AG04450 (cell line): ENCODE measurements at regions not wholly inside any gene's neighbourhood (a gene's known extent, or its start where the extent isn't known, plus 50 kb on each side); places are given as distances from the start of the nearest gene placed in this dataset.

Source experiments
- CTCF ChIA-PET: fragments of 300-600, 350-600 bp; formaldehyde crosslinking; extraction: SDS; loops from one replicate; lab custom pipeline; 2022; ENCODE audit warnings: antibody characterized with exemption, inconsistent platforms; lab: Charles Lee
- POLR2A ChIA-PET: fragments of 350-600 bp; formaldehyde crosslinking; extraction: SDS; loops from one replicate; lab custom pipeline; 2021; ENCODE audit warnings: antibody characterized with exemption, inconsistent platforms; lab: Yijun Ruan, JAX
- DNase-seq: peaks from one replicate; pipeline ENCODE4 v3.0.0-alpha.2; 2011; ENCODE audit warnings: low read depth, low spot score
- H3K27ac ChIP-seq: one replicate; pipeline ENCODE4 v1.5.1; 2012; ENCODE audit warnings: low read depth, low read length, control low read depth
- H3K27me3 ChIP-seq: one replicate; pipeline ENCODE4 v1.6.0; 2012; ENCODE audit warnings: low read length; ENCODE audit not compliant: control insufficient read depth, insufficient read depth
- H3K4me3 ChIP-seq: 2 replicates; pipeline ENCODE4 v1.5.1; 2011; ENCODE audit warnings: mild to moderate bottlenecking, low read depth, low read length, control low read depth
- H3K9me3 ChIP-seq: 2 replicates; pipeline ENCODE4 v1.5.1; 2012; ENCODE audit warnings: low read length; ENCODE audit not compliant: control insufficient read depth, insufficient read depth
- TF ChIP-seq, protein P1 (sequence below): IDR thresholded peaks from 2 replicates; pipeline ENCODE4 v1.5.1; 2011; ENCODE audit warnings: low read depth, low read length, control low read depth, inconsistent platforms

- H3K9me3 ChIP-seq, result peaks cover 13% of the 10 kb centered on the region
- ChIA-PET CTCF (interaction anchor here (0.6 kb wide), 1 partner anchor 276 kb away, joined by 3 read pairs; no protein-coding TSS in a partner anchor), POLR2A (no interaction called here)
- no peak for DNase-seq
- no peak overlapping the region for H3K27ac ChIP-seq
- TF ChIP-seq, protein P1, sequence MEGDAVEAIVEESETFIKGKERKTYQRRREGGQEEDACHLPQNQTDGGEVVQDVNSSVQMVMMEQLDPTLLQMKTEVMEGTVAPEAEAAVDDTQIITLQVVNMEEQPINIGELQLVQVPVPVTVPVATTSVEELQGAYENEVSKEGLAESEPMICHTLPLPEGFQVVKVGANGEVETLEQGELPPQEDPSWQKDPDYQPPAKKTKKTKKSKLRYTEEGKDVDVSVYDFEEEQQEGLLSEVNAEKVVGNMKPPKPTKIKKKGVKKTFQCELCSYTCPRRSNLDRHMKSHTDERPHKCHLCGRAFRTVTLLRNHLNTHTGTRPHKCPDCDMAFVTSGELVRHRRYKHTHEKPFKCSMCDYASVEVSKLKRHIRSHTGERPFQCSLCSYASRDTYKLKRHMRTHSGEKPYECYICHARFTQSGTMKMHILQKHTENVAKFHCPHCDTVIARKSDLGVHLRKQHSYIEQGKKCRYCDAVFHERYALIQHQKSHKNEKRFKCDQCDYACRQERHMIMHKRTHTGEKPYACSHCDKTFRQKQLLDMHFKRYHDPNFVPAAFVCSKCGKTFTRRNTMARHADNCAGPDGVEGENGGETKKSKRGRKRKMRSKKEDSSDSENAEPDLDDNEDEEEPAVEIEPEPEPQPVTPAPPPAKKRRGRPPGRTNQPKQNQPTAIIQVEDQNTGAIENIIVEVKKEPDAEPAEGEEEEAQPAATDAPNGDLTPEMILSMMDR, result no peak
- no peak overlapping the region for H3K4me3 ChIP-seq
- H3K27me3 ChIP-seq, result no peaks in the 10 kb centered on the region
Observed at GRCh38 chr5:12017007-12017406, 112.8 kb upstream of the CTNND2 start.

DNA sequence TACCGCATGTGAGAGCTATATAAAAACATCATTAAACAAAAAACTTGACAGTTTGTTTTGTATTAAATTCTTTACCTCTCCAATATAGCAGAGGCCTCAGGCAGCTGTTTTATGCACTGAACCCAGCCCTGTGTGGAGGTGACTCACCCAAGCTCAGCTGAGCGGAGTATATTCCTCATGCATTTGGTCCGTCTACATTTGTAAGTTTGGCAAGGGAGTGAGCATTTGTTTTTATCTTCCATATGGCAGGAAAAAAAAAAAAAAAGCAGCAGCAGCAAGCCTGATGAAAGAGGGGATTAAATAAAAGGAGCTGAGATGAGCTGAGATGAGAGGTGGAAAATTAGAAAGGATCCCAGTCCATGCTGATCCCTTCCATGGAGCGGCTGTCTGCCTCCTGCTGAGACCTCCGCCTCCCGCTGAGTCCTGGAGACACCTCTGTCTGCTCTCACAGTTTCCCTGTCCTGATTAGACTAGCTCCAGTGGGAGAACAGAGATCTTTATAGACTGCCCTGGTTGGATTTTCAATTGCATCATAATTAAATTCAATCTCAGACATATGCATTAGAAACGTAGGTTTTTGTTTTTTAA is 112.0 kb upstream of the CTNND2 start:
- ChIA-PET POLR2A (no interaction called here), CTCF (no interaction called here)
- Histone ChIP-seq H3K4me3 (no peak overlapping the region), H3K27me3 (no peaks in the 10 kb centered on the region), H3K27ac (no peak overlapping the region), H3K9me3 (peaks cover 13% of the 10 kb centered on the region)
- TF ChIP-seq, protein P1, result no peak
- DNase-seq, result no peak

GRCh38 chr5:12013351-12013750 is 109.1 kb upstream of the CTNND2 start:
- no peak overlapping the region for H3K4me3 ChIP-seq
- TF ChIP-seq, protein P1, result no peak
- POLR2A ChIA-PET, result no interaction called here
- peaks cover 13% of the 10 kb centered on the region for H3K9me3 ChIP-seq
- CTCF ChIA-PET, result no interaction called here
- H3K27ac ChIP-seq, result no peak overlapping the region
- no peaks in the 10 kb centered on the region for H3K27me3 ChIP-seq
- no peak for DNase-seq

DNA sequence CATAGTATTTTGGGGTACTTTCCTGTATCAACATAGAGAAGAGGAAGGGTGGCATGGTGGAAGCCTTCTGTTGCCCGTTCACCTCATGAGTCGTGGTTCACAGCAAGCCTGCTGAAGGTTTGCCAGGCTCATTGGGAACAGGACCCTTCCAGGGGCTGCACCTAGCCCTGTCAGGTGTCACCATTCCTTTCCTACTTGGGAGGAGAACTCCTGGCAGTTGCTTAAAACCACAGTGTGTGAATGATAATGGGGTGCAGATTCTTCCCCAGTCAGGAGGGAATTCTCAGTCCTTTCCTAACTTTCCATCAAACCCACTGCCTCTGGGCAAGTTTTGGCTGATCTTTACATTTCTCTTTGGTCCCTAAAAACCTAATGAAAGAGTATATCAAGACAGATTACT is 99.4 kb upstream of the CTNND2 start:
- Histone ChIP-seq H3K9me3 (no peaks in the 10 kb centered on the region; the same call in 1 of the 2 replicates), H3K27ac (no peak overlapping the region), H3K4me3 (no peak overlapping the region), H3K27me3 (no peaks in the 10 kb centered on the region)
- CTCF ChIA-PET, result no interaction called here
- POLR2A ChIA-PET, result no interaction called here
- DNase-seq, result no peak
- TF ChIP-seq, protein P1, result no peak

DNA sequence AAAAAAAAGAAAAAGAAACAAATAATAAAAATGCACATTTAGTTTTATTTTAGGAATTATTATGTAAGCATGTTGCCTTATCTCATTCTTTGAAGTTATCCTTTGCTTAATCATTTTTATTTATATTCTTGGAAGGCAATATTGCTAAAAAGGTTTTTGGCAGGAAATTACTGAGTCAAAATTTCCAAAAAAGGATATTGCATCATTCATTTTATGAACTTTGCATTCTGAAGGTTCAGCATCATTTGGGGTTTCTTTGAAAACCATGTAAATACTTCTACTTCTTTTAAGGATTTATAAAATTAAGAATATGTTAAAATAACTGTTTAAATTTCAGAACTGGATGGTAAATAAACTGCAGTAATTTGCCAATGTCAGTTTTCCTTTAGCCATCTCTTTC is 94.2 kb upstream of the CTNND2 start:
- no peak for DNase-seq
- H3K9me3 ChIP-seq, result no peaks in the 10 kb centered on the region; the same call in 1 of the 2 replicates
- ChIA-PET CTCF (no interaction called here), POLR2A (no interaction called here)
- no peak overlapping the region for H3K4me3 ChIP-seq
- H3K27ac ChIP-seq, result no peak overlapping the region
- no peaks in the 10 kb centered on the region for H3K27me3 ChIP-seq
- TF ChIP-seq, protein P1, result no peak
